K562 (cell line): ENCODE measurements at regions not wholly inside any gene's neighbourhood (a gene's known extent, or its start where the extent isn't known, plus 50 kb on each side); places are given as distances from the start of the nearest gene placed in this dataset.

Source experiments
- ATAC-seq: fragments of 200-7000 bp; cut with Tn5 transposase; 3 replicates; pipeline ENCODE4 v1.9.1; 2020; ENCODE audit warnings: moderate library complexity
- BruUV-seq: library from RNA; stranded (reverse); fragments of 400-500 nt; replicated peaks from 2 replicates; lab custom pipeline; 2021; lab: Mats Ljungman, UMichigan
- CTCF ChIA-PET: fragments of 300-600 bp; formaldehyde crosslinking; extraction: SDS; loops from one replicate; lab custom pipeline; 2021; ENCODE audit warnings: low intra/inter-chr PET ratio; lab: Yijun Ruan, JAX
- POLR2A ChIA-PET: fragments of 300-600, 350-650 bp; sonication (Branson Sonifier 250); formaldehyde crosslinking; extraction: SDS; loops from one replicate; lab custom pipeline; 2021; ENCODE audit warnings: antibody characterized with exemption, inconsistent platforms; lab: Yijun Ruan, JAX
- DNase-seq, 4 experiments: peaks; one replicate each; pipeline versions ENCODE4 v3.0.0 to v3.0.0-alpha.2; 2011 to 2018; ENCODE audit warnings: low spot score in 3 of 4, mixed read lengths in 3 of 4; ENCODE audit errors: extremely low read depth in 1 of 4
- FAIRE-seq: peaks from 2 replicates; lab custom pipeline; 2011; peaks lifted over from hg19 to GRCh38; lab: Jason Lieb, UNC
- H2AFZ ChIP-seq: 2 replicates; pipeline ENCODE4 v1.6.0; 2011; ENCODE audit warnings: low read depth, low read length, control low read depth, inconsistent platforms
- H3K27ac ChIP-seq: fragments of 200-600 bp; 3 replicates; pipeline ENCODE4 v1.8.0; 2011; ENCODE audit warnings: low read depth, mild to moderate bottlenecking, control low read depth, inconsistent platforms, low read length, moderate library complexity, mixed read lengths; ENCODE audit errors: extremely low read depth
- H3K27me3 ChIP-seq, 2 experiments: fragments of 300-600 bp in 1 of 2; 2 replicates in 1 of 2; 3 replicates in 1 of 2; pipeline versions ENCODE4 v1.6.0 to v1.8.0; 2011; ENCODE audit warnings: inconsistent platforms in 2 of 2, low read length in 2 of 2, mild to moderate bottlenecking in 1 of 2, mixed read lengths in 1 of 2, moderate library complexity in 1 of 2; ENCODE audit not compliant: control insufficient read depth in 2 of 2, insufficient read depth in 2 of 2
- H3K36me3 ChIP-seq: fragments of 300-600 bp; 3 replicates; pipeline ENCODE4 v1.8.0; 2011; ENCODE audit warnings: mild to moderate bottlenecking, low read length, inconsistent platforms; ENCODE audit not compliant: control insufficient read depth, insufficient read depth
- H3K4me1 ChIP-seq, 2 experiments: fragments of 200-600 bp in 1 of 2; replicated peaks in 1 of 2; 2 replicates in 1 of 2; 3 replicates in 1 of 2; pipeline versions ENCODE4 v1.5.1 to v1.8.0; 2011; ENCODE audit warnings: inconsistent platforms in 2 of 2, low read length in 2 of 2, mild to moderate bottlenecking in 1 of 2, mixed read lengths in 1 of 2, moderate library complexity in 1 of 2; ENCODE audit not compliant: control insufficient read depth in 2 of 2, insufficient read depth in 2 of 2
- H3K4me2 ChIP-seq: 2 replicates; pipeline ENCODE4 v1.6.1; 2011; ENCODE audit warnings: low read length, control low read depth, inconsistent platforms, mixed read lengths; ENCODE audit not compliant: insufficient read depth
- H3K4me3 ChIP-seq: fragments of 200-600 bp; sonication (generic), shearing (Covaris generic); 2 replicates; pipeline ENCODE4 v1.5.1; 2016; ENCODE audit warnings: control low read depth, inconsistent platforms
- H3K79me2 ChIP-seq: fragments of 200-600 bp; 3 replicates; pipeline ENCODE4 v1.8.0; 2011; ENCODE audit warnings: low read length, inconsistent platforms; ENCODE audit not compliant: control insufficient read depth, insufficient read depth
- H3K9ac ChIP-seq, 2 experiments: 2 replicates each; pipeline versions ENCODE4 v1.6.0 to v1.6.1; 2011; ENCODE audit warnings: low read depth in 2 of 2, low read length in 2 of 2, control low read depth in 1 of 2, inconsistent platforms in 1 of 2, mild to moderate bottlenecking in 1 of 2, mixed read lengths in 1 of 2; ENCODE audit not compliant: insufficient read depth in 1 of 2
- H3K9me1 ChIP-seq: one replicate; pipeline ENCODE4 v1.6.0; 2011; ENCODE audit warnings: inconsistent platforms, mild to moderate bottlenecking, low read length, moderate library complexity; ENCODE audit not compliant: control insufficient read depth, insufficient read depth
- H3K9me3 ChIP-seq: replicated peaks from 2 replicates; pipeline ENCODE4 v1.5.1; 2011; ENCODE audit warnings: low read depth, low read length, inconsistent platforms; ENCODE audit not compliant: control insufficient read depth, insufficient read depth
- H4K20me1 ChIP-seq: replicated peaks from 2 replicates; pipeline ENCODE4 v1.6.1; 2011; ENCODE audit warnings: low read length, inconsistent platforms, mixed read lengths; ENCODE audit not compliant: control insufficient read depth, insufficient read depth
- CCNT2 ChIP-seq: IDR thresholded peaks from 2 replicates; pipeline ENCODE4 v1.6.1; 2011; ENCODE audit warnings: borderline replicate concordance, low read depth, mild to moderate bottlenecking, moderate library complexity, mixed read lengths, low read length; ENCODE audit not compliant: insufficient read length; ENCODE audit errors: extremely low read depth
- TOE1 ChIP-seq, 2 experiments: fragments of 450-650 bp in 1 of 2; sonication (generic) in 1 of 2; formaldehyde crosslinking in 1 of 2; IDR thresholded peaks; 2 replicates each; pipeline versions ENCODE4 v1.7.1 to v1.8.0; 2016 to 2022; ENCODE audit warnings: borderline replicate concordance in 2 of 2, mild to moderate bottlenecking in 2 of 2, antibody characterized with exemption in 1 of 2, inconsistent platforms in 1 of 2, low read depth in 1 of 2, missing genetic modification reagents in 1 of 2, moderate library complexity in 1 of 2
- ZNF639 ChIP-seq, 2 experiments: fragments of 200-800 bp in 1 of 2; sonication (Bioruptor generic) in 1 of 2; sonication (generic) in 1 of 2; formaldehyde crosslinking in 1 of 2; IDR thresholded peaks in 1 of 2; conservative IDR thresholded peaks in 1 of 2; 2 replicates each; pipeline versions ENCODE4 v1.5.0 to v1.6.1; 2016 to 2020; ENCODE audit warnings: missing compliant biosample characterization in 1 of 2, missing genetic modification characterization in 1 of 2, missing genetic modification reagents in 1 of 2
- ZNF766 ChIP-seq: fragments of 200-800 bp; sonication (Bioruptor generic); conservative IDR thresholded peaks from 2 replicates; pipeline ENCODE4 v1.6.1; 2016; ENCODE audit warnings: missing genetic modification characterization, missing compliant biosample characterization
- WGBS: fragments of 100-300 bp; shearing (Covaris generic); methylation state at CpG from one replicate; pipeline ENCODE4 v1.1.6; 2016; ENCODE audit warnings: low coverage, mixed read lengths; ENCODE audit not compliant: insufficient coverage; ENCODE audit errors: missing lambda C conversion rate; 5-methylcytosine and 5-hydroxymethylcytosine counted together
- in situ Hi-C: fragments of 300-500 bp; cut with MboI; formaldehyde crosslinking; loops from 4 replicates; pipeline ENCODE4 v1.15.0; 2018; ENCODE audit warnings: inconsistent platforms, mixed read lengths
- intact Hi-C: fragments of 100-400 bp; cut with micrococcal nuclease; formaldehyde crosslinking; loops from 2 replicates; pipeline ENCODE4 v1.14.2; 2022
- TF ChIP-seq, protein P1 (sequence below): fragments of 250-450 bp; sonication (Bioruptor Pico); IDR thresholded peaks from 2 replicates; pipeline ENCODE4 v1.9.0; 2021; ENCODE audit warnings: mild to moderate bottlenecking

DNA sequence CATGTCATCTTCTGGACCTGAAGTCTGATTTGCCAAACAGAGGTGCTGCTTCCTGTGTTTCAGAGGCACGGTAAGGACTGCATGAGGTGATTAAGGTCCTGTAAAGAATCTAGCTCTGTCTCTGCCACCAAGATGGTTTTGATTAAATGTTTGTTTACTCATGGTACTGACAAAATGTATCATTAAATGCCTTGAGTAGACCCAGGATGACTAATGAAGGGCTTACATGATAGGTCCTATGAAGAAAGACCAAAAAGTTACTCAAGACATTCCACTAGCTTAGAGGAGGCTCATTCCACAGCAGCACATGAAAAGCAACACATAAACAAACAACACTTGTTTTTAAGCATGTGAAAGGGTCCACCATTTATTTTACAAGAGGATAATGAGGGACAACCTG, 100.9 kb downstream of the BOD1 start:
- Histone ChIP-seq H3K9me3 (no peaks in the 10 kb centered on the region), H2AFZ (no peak overlapping the region), H3K79me2 (no peaks in the 10 kb centered on the region), H3K27me3 (peaks cover 6 to 9% of the 10 kb centered on the region in 2 experiments; a peak in 3 of 5 replicates), H3K9me1 (no peaks in the 10 kb centered on the region)
- WGBS: 4% methylated on average over 1 of the region's 1 CpG
- TF ChIP-seq ZNF766 (CRISPR knock-in tag) (no peak), CCNT2 (no peak), TOE1 (IDR thresholded peaks at IDR 0.05; ENCODE audit: borderline replicate concordance) (no peak), TOE1 (CRISPR knock-in tag; IDR thresholded peaks at IDR 0.05; ENCODE audit: borderline replicate concordance, low read depth) (no peak), ZNF639 (CRISPR knock-in tag; conservative IDR thresholded peaks at IDR 0.05 in 1 of 2, IDR thresholded peaks at IDR 0.05 in 1 of 2) (no peak)
- TF ChIP-seq, protein P1, sequence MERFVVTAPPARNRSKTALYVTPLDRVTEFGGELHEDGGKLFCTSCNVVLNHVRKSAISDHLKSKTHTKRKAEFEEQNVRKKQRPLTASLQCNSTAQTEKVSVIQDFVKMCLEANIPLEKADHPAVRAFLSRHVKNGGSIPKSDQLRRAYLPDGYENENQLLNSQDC (CRISPR knock-in tag): no peak
- TF ChIP-seq, all 486 proteins: peak for 0
- intact Hi-C loops (no loop called here), in situ Hi-C loops (no loop called here)
- H3K36me3 ChIP-seq: no peaks in the 10 kb centered on the region
- ChIA-PET POLR2A (no interaction called here), CTCF (no interaction called here)
- BruUV-seq: no TSS peak
- no peaks in the 10 kb centered on the region for H3K4me1 ChIP-seq
- no peak overlapping the region for H3K4me3 ChIP-seq
- no peak overlapping the region for H3K9ac ChIP-seq
- no peak overlapping the region for H3K27ac ChIP-seq
- DNase-seq (no peak), FAIRE-seq (no peak), ATAC-seq (no peak)
- no peaks in the 10 kb centered on the region for H4K20me1 ChIP-seq
- no peak overlapping the region for H3K4me2 ChIP-seq
